Jurkat, Clone E6-1 (cell line): ENCODE measurements at regions not wholly inside any gene's neighbourhood (a gene's known extent, or its start where the extent isn't known, plus 50 kb on each side); places are given as distances from the start of the nearest gene placed in this dataset.
"Not testable (repeated sequence)": the region's sequence is repeated elsewhere in the genome, so short reads cannot be mapped to it uniquely, and the experiment has no call there.

Experiments used
- DNase-seq: peaks from one replicate; pipeline ENCODE4 v3.0.0-alpha.2; 2011; ENCODE audit warnings: low read depth, low spot score
- H3K4me3 ChIP-seq: 2 replicates; pipeline ENCODE4 v1.5.1; 2011; ENCODE audit warnings: mild to moderate bottlenecking, low read length, control low read depth, moderate library complexity

DNA sequence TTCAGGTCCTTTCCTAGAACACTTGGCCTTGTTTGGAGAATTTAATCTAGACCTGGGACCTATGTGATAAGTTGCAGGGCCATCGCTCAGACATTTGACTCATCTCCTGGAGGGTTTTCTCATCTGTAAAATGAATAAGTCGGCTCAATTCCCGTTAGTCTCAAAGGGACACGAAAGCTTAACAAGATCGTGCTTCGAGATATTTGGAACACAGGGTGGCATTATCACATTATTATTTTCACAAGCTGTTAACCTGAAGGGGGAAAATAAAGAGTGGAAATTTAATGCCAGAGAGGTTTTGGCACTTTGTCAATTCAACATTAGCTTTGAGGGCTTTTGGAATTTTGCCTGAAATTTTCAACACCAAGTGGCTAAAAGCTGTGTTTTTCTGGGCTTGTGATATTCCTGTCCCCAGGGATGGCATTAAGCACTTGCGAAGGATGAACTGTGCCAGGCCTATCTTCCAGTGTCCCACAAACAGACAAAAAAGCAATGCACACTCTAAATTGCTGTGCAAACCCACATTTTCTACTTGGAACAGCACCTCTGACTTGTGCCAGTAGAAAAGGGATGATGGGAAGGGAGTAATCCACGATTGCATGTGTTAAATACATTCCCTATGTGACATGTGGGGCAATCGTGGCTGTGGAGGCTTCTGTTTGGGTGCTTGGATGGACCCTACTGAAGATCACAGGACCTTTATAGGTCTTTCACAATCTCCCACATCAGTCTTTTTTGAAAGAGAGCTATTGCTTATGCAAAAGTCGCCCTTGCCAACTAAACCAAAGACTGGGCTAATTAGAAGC lies 478.7 kb downstream of the MFSD1 start:
- no peak overlapping the region for H3K4me3 ChIP-seq
- DNase-seq = no peak

DNA sequence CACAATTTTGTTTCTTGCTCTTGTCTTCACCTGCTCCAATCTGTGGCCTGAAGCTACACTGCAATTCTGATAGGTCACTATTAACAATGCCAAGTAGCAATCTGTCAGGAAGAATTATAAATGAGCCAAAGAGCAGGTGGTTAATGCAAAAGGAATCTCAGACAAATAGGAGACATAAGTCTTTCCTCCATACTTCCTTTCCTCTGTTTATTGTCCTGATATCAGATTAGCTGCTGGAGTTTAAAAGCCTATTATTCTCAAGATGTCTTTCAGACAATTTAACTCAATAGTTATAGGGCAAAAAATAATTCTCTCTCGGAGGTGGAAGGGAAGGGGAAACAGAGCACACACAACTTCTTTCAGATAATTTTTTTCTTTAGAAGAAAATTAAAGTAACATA lies 491.6 kb downstream of the MFSD1 start:
- H3K4me3 ChIP-seq = no peak overlapping the region
- no peak for DNase-seq

DNA sequence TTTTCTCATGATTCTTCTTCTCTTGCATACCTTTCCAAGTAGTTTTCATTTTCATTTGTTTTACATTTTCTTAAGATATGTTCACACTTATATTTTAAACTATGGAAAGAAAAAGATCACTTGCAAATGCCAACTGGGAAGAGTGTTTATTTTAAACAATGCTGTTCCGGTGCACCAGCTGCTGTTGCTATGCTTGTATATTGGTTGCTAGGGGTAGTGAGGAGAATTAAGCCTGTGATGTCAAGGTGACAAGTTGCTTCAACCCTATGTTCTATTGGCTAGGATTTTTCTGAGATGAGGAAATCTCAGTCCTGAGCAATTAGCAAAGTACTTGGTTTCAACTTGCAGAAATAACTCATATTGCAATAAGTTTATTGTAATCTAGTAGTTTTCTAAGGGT lies 500.1 kb downstream of the MFSD1 start:
- no peak for DNase-seq
- no peak overlapping the region for H3K4me3 ChIP-seq

DNA sequence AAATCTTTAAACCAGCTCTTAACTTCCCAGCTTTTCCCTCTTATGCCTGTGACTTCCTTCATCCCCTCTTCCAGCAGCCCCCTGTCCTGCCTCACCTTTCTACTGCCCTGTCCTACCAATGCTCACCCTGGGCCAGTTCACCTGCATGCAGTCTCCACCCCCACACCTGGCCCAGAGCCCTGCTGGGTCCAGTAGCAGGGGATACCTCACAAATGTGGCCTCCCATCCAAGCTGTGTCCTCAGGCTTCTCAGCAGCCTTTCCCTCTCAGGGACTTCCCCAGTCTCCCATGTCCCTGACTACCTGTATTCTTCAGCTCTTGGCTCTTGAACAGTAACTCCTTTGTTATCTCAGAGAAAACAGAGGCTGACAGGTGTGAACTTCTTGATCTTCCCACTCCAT lies 503.2 kb downstream of the MFSD1 start:
- DNase-seq = no peak
- no peak overlapping the region for H3K4me3 ChIP-seq

DNA sequence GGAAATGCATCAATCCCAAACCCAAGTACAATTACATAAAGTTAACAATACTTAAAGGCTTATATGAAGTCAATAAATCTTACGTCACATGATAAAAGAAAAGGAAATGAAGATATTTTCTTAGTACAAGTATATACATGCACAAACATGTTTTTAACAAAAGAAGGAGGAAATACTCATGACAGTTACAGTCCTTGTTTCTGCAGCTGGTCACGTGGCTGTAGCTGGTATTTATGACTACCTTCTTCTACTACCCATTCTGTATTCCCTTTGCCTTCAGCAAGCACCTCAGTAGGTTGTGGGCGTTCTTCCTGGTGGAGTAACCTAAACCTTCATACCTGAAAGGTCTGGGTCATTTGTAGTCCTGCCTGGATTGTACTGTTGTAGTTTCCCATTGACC lies 514.9 kb downstream of the MFSD1 start:
- not testable (repeated sequence) for DNase-seq, H3K4me3 ChIP-seq

DNA sequence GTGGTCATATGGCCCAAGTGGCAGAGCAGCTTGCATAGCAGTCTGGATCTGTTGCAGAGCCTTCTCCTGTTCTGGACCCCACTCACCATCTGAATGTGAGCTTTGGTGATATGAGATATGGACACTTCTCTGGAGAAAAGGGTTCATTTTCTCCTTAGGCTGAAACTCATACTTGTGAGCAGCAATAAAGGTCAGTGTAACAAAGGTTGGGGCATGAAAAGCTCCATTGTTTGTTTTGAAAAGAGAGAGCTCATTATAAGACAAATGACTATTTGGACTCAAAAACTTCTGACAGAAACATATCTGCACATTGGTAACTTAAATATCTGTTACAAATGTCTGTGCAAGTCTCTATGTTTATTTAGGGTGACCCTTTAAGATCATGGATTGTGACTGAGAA lies 517.3 kb downstream of the MFSD1 start:
- no peak overlapping the region for H3K4me3 ChIP-seq
- no peak for DNase-seq

DNA sequence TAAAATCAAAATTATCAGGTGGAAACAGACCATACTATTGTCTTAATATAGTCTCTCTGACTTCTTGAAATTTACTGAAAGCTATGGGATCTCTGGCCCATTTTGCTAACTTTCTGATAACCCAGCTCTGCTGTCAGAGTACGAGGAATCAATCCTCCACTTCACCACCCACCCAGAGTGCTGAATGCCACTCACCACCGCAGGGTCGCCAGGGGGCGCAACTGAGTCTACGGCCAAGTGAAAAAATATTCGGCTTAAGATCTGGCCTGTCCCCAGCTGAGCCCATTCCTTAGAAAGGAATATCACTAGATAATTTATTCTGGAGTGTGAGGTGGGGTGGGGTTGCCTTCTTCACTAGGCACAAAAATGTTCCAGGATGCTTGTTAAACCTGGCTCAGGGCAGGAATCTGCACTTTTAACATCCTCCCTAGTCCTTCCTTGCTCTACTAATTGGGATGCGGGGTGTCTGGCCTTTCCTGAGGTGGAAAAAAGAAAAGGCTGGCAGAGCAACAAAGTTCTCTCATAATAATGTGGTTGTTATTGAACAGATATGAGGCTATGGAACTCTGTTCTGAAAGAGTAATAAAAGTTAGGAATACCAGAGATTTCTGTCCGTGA lies 520.6 kb downstream of the MFSD1 start:
- no peak overlapping the region for H3K4me3 ChIP-seq
- DNase-seq = peak; percentile 21

DNA sequence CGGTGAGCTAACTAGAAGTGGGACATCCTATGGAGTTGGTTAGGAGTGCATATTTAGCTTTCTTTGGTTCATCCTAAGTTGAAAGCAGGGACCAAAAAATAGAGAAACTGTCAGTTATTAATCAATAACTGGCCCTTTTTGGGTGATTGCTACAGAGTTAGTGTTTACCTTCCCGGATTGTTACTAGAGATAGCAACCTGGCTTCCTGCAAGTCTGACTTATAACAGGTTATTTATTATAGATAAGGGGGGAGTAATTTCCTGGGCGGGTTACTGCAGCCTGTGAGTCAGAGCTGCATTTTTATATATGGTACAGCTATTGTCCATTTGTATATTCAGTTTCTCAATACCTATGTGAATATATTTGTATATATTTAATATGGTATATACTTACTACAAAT lies 522.0 kb downstream of the MFSD1 start:
- DNase-seq = no peak
- no peak overlapping the region for H3K4me3 ChIP-seq

DNA sequence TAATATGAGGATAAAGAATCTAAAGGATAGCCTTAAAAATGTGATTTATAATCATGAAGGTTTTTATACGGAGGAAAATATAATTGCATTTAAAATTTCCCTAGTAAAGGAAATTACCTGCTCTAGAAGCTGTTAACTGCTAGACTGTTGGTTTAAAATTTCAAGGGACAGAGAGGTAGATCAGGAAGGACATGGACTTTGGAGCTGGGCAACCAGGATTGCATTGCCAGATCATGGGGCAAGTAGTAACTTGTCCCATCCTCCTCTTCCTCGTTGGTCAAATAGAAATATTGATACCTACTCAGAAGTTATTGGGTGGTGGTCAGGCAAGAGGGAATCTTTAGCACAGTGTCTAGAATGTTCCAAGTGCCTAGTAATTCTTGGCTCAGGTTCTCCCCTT lies 525.1 kb downstream of the MFSD1 start:
- no peak overlapping the region for H3K4me3 ChIP-seq
- DNase-seq = no peak

DNA sequence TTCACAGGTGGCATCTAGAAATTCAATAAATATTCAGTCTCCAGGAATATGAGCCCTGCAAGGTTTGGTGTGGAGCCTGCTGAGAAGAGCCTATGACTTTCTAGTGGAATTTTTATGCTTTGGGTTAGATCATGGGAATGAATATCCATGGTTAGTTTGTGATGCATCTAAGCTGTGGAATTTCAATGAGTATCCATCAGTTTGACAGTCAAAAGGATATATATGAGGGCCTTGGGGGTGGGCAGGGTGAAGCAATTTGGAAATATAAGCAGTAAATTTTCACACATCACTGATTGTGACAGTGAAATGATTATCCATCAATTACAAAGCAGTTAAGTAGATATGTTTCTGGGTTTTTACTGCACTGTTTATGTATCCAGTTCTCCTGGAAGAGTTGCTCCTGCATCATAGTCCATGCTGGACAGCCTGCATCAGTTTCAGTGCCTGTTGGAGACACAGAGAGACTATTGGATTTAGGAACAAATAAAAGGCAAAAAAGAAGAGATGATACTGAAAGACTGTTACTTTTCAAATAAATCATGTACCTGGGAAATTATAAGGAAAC lies 530.8 kb downstream of the MFSD1 start:
- H3K4me3 ChIP-seq = no peak overlapping the region
- DNase-seq = no peak

DNA sequence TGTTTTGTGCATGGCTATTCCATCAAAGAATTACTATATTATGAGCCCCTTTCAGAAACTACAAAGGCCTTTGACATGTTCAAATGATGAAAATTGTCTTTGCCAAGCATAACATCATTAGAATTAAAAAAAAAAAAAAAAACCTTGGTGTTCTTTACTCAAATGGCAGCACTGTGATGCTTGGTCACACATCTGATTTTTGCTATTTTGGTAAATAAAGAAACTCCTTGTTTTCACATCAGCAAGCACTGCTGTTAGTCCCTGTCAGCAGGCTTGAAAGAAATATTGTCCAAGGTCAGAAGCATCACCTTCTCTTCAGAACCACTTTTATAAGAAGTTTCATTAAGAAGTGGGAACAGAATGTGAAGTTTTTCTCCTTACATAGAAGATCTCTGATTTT lies 537.3 kb downstream of the MFSD1 start:
- H3K4me3 ChIP-seq = no peak overlapping the region
- DNase-seq = no peak

DNA sequence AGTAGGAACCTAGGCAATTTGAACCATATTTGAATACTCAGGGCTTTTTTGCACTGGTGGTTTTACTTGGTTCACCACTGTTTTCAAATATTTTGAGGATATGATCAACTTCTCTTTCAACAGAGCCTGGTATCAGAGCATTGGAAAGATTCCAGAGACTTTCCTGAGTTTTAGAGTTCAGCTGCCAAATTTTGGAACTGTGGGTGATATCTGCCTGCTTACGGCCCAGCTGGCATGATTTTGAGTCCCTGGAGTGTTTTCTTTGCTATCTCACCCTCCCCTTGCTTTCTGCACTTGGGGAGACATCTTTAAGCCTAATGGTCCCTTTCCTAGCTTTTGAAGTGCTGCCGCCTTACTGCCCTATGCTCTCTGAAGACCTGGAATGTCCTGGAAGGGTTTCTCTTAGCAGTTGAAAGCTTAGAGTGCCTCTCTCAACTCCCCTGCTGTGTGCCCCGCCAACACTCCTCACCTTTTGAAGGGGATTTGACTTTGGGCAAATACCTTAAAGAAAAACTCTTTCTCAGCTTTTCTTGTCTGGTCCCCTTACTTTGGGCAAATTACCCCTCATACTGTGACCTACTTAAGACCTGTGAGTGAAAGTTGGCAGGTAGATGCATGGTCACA lies 539.1 kb downstream of the MFSD1 start:
- H3K4me3 ChIP-seq = no peak overlapping the region
- DNase-seq = no peak

DNA sequence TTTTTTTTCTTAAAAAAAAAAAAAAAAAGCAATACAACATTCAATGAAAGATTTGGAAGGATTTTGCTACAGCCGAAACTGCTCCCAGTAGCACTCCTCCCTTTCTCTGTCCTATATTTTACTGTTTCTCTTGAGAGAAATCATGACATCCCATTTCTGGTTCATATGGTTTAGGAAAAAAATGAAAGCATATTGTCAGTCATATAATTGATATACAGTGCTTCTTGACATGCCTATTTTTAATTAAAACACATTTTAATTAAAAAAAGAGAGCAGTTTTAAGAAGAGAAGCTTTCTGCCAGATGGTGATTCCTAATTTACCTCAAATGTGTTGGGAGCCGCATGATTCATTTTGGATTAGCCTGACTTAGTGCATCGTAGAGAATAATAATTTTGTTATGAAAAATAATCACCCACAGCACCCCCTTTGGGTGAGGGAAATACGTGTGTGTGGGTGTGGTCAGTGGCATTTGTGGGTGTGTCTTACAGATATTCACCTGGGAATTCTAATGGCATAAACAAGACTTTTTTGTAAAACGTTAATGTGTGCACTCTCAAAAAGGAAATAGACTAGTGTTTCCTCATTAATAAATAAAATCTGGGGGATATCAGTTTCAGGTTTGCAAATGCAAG lies 544.5 kb downstream of the MFSD1 start:
- DNase-seq = no peak
- H3K4me3 ChIP-seq = no peak overlapping the region

DNA sequence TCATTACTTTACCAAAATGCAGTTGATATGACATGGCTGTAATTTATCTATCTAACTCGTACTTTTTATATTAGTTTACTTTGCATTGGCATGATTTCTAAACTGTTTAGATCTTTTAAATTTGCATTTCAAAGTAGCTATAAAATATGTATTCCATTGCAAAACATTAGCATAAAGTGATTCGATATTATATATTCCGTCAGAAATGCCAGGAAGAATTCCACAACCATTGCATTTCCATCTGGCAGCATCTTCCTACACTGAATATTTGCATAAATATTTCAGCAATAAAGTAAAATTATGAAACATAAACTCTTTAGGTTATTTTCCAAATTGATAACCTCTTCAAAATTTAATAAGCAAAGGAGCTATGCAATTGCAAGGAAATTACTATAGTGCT lies 546.6 kb downstream of the MFSD1 start:
- DNase-seq = no peak
- H3K4me3 ChIP-seq = no peak overlapping the region

DNA sequence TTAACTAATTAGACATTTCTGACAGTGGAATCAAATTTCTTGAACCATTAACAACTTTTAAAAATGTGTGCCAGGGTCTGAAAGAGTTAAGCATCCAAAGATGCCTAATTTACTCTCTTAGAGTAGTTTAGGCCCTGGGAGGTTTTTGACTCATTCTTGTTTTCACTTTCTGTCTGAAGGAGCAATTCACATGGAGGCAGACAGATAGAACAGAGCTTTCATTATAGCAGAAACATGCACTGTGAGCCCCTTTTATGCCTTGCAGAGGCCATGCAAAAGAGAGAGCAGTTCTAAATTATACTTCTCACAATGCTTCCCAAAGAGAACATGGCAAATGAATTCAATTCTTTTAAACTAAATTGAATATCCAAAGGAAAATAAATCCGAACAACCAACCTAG lies 554.8 kb downstream of the MFSD1 start:
- DNase-seq = no peak

DNA sequence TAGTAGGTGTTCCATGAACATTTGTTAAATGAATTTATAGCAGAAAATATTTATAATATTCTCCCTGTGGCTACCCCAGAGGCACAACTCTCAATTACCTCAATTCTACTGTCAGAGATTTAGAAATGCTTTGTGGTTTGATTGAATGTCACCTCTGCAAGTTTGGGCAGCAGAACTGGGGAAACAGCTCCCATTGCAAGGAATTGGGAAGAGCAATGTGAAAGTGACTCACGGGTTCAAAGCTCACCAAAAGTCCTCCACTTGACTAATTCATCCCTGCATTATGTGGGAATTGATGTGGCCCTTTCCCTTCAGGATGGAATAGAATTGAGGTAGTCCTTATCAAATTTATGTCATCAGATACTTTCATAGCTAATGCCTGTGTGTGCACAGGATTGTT lies 562.7 kb downstream of the MFSD1 start:
- DNase-seq = no peak
- no peak overlapping the region for H3K4me3 ChIP-seq

More for the DNA sequence above, 554.8 kb downstream of the MFSD1 start:
- no peak overlapping the region for H3K4me3 ChIP-seq

DNA sequence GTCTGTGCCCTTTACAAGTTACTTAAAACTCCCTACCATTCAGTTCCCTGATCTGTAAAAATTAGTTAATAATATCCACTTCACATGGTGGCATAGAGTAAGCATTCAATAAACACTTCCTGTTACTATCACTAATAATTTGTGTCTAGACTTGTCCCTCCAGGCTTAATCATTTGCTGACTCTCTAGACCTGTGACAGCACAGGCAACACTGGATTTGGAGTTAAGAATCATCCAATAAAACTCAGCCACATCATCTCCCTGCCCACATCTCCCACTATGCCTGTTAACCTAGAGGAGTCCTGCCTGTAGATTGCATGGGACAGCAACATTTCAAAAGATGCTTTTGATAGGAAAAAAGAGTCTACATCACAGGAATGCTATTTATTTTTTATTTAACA lies 564.6 kb downstream of the MFSD1 start:
- DNase-seq = no peak
- no peak overlapping the region for H3K4me3 ChIP-seq

DNA sequence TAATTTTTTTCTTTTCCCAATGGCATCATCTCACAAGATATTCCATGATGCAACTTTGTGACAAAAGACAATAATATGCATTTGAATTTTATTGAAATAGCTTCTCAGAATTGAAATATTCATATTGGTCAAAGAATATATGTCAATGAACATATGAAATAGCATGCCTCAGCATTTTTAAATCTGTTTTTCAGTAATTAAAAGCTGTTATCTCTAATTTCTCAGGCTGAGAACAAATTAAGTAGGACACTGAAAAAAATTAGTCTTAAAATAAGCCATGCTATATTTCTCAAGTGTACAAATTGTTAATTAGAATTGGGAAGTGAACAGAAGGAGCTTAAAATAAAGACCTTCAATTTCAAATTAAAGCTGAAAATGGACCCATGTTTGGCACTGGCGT lies 570.1 kb downstream of the MFSD1 start:
- H3K4me3 ChIP-seq = no peak overlapping the region
- DNase-seq = no peak

DNA sequence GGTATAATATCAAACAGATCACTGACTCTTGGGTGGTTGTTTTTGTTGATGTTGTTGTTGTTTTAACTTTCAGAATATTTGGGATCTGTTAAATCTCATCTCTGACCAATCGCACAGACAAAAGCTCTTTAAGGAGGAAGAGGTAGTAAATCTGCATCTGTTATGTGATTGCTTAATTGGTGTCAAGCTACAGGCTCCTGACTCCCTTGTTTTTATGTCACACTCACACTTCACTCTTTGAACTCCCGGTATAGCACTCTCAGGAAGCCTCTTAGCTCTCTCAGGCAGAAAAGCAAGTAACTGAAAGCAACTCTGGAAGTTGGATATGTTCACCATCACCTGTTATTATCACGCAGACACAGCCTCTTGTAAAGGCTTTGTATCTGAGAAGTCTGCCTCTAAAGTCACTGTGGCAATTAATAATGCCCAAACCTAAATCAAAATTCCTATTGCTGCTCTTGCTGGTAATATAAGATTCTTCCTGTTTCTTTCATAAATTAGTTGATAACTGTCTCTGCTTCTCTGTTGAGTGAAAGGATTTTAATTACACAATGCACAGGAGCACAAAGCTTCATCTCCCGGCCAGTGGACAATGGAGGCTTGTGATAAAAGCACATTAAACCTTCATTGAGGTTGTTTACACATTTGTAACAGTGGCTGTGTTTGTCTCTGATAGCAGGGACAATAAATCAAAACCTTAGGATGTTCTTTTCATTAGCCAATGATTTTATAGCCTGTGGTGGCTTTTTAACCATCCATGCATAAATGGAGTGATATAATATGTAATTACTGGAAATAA lies 576.7 kb downstream of the MFSD1 start:
- DNase-seq = no peak
- H3K4me3 ChIP-seq = no peak overlapping the region
